ENCODE measurements at regions not wholly inside any gene's neighbourhood (a gene's known extent, or its start where the extent isn't known, plus 50 kb on each side); places are given as distances from the start of the nearest gene placed in this dataset.
"Not testable (repeated sequence)": the region's sequence is repeated elsewhere in the genome, so short reads cannot be mapped to it uniquely, and the experiment has no call there.

DNA sequence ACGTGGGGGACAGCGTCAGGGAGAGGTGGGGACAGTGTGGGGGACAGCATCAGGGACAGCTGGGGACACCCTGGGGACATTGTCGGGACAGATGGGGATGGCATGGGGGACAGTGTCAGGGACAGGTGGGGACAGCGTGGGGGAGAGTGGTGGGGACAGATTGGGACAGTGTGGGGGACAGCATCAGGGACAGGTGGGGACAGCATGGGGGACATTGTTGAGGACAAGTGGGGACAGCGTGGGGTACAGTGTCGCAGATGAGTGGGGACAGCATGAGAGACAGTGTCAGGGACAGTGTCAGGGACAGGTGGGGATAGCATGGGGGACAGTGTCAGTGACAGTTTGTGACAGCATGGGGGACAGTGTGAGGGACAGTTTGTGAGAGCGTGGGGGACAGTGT lies 240.9 kb downstream of the TMEM121 start:
- no peaks in the 10 kb centered on the region for H3K27me3 ChIP-seq (replicated peaks; ENCODE audit: control insufficient read depth, insufficient read depth, low read length, poor library complexity, severe bottlenecking)
- H3K9me3 ChIP-seq (ENCODE audit: control insufficient read depth, low read length) = no peaks in the 10 kb centered on the region
- DNase-seq = no peak
- H3K27ac ChIP-seq (ENCODE audit: insufficient read depth, low read length, poor library complexity, severe bottlenecking) = no peak overlapping the region
- no peak overlapping the region for H3K4me3 ChIP-seq (ENCODE audit: insufficient read depth, low read depth, low read length, poor library complexity, severe bottlenecking)
- no peaks in the 10 kb centered on the region for H3K36me3 ChIP-seq (ENCODE audit: control insufficient read depth, insufficient read depth, low read length)
- no peaks in the 10 kb centered on the region for H3K4me1 ChIP-seq (ENCODE audit: control insufficient read depth, insufficient read depth, low read length, poor library complexity, severe bottlenecking)

DNA sequence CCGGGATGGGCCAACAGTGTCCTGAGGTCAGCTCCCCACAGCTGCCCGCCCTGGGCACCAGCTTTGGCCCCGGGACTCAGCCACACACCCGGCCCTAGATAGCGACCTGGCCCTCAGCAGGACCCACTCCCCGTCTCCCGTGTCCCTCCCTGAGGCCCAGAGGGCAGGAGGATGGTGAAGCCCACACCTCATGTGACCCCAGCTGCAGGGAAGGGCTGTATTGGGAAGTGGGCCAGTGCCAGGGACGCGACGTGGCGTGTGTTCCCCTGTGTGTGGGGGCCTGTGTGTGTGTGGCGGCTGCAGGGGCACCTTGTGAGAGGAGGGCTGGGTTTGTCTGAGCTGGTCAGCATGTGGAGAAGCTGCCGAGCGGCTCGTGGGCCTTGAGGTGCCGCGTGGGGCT lies 241.7 kb downstream of the TMEM121 start:
- DNase-seq; H3K4me1 ChIP-seq (ENCODE audit: control insufficient read depth, insufficient read depth, low read length, poor library complexity, severe bottlenecking): not testable (repeated sequence)

DNA sequence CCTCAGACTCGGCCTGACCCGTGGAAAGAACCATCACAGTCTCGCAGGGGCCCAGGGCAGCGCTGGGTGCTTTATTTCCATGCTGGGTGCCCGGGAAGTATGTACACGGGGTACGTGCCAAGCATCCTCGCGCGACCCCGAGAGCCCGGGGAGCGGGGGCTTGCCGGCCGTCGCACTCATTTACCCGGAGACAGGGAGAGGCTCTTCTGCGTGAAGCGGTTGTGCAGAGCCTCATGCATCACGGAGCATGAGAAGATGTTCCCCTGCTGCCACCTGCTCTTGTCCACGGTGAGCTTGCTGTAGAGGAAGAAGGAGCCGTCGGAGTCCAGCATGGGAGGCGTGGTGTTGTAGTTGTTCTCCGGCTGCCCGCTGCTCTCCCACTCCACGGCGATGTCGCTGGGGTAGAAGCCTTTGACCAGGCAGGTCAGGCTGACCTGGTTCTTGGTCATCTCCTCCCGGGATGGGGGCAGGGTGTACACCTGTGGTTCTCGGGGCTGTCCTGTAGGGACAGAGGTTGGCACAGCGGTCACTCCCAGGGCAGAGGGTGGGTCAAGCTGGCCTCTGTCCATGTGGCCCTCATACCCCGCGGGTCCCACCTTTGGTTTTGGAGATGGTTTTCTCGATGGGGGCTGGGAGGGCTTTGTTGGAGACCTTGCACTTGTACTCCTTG lies 242.8 kb downstream of the TMEM121 start:
- H3K27me3 ChIP-seq (replicated peaks; ENCODE audit: control insufficient read depth, insufficient read depth, low read length, poor library complexity, severe bottlenecking); H3K9me3 ChIP-seq (ENCODE audit: control insufficient read depth, low read length); H3K4me1 ChIP-seq (ENCODE audit: control insufficient read depth, insufficient read depth, low read length, poor library complexity, severe bottlenecking); H3K27ac ChIP-seq (ENCODE audit: insufficient read depth, low read length, poor library complexity, severe bottlenecking); H3K4me3 ChIP-seq (ENCODE audit: insufficient read depth, low read depth, low read length, poor library complexity, severe bottlenecking); H3K36me3 ChIP-seq (ENCODE audit: control insufficient read depth, insufficient read depth, low read length); DNase-seq: not testable (repeated sequence)

More for the DNA sequence above, 241.7 kb downstream of the TMEM121 start:
- not testable (repeated sequence) for H3K27ac ChIP-seq (ENCODE audit: insufficient read depth, low read length, poor library complexity, severe bottlenecking); H3K4me3 ChIP-seq (ENCODE audit: insufficient read depth, low read depth, low read length, poor library complexity, severe bottlenecking); H3K36me3 ChIP-seq (ENCODE audit: control insufficient read depth, insufficient read depth, low read length); H3K9me3 ChIP-seq (ENCODE audit: control insufficient read depth, low read length); H3K27me3 ChIP-seq (replicated peaks; ENCODE audit: control insufficient read depth, insufficient read depth, low read length, poor library complexity, severe bottlenecking)

DNA sequence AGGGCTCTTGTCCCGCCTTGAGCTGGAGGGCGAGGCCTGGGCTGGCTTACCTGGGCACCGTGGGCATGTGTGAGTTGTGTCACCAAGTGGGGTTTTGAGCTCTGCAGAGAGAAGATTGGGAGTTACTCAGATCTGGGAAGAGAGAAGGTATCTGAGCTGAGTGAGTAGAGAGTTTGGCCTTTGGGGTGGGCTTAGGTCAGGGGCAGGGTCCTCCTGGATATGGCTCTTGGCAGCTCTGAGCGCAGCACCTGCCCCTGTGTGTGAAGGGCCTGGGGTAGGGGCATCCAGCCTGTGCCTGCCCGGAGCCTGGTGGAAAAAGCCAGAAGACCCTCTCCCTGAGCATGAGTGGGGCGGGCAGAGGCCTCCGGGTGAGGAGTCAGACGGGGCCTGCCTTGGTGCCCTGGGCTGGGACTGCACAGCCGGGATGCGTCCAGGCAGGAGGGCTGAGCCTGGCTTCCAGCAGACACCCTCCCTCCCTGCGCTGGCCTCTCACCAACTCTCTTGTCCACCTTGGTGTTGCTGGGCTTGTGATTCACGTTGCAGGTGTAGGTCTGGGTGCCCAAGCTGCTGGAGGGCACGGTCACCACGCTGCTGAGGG lies 244.3 kb downstream of the TMEM121 start:
- not testable (repeated sequence) for H3K36me3 ChIP-seq (ENCODE audit: control insufficient read depth, insufficient read depth, low read length); H3K27ac ChIP-seq (ENCODE audit: insufficient read depth, low read length, poor library complexity, severe bottlenecking); H3K27me3 ChIP-seq (replicated peaks; ENCODE audit: control insufficient read depth, insufficient read depth, low read length, poor library complexity, severe bottlenecking); H3K9me3 ChIP-seq (ENCODE audit: control insufficient read depth, low read length); H3K4me1 ChIP-seq (ENCODE audit: control insufficient read depth, insufficient read depth, low read length, poor library complexity, severe bottlenecking); DNase-seq; H3K4me3 ChIP-seq (ENCODE audit: insufficient read depth, low read depth, low read length, poor library complexity, severe bottlenecking)

DNA sequence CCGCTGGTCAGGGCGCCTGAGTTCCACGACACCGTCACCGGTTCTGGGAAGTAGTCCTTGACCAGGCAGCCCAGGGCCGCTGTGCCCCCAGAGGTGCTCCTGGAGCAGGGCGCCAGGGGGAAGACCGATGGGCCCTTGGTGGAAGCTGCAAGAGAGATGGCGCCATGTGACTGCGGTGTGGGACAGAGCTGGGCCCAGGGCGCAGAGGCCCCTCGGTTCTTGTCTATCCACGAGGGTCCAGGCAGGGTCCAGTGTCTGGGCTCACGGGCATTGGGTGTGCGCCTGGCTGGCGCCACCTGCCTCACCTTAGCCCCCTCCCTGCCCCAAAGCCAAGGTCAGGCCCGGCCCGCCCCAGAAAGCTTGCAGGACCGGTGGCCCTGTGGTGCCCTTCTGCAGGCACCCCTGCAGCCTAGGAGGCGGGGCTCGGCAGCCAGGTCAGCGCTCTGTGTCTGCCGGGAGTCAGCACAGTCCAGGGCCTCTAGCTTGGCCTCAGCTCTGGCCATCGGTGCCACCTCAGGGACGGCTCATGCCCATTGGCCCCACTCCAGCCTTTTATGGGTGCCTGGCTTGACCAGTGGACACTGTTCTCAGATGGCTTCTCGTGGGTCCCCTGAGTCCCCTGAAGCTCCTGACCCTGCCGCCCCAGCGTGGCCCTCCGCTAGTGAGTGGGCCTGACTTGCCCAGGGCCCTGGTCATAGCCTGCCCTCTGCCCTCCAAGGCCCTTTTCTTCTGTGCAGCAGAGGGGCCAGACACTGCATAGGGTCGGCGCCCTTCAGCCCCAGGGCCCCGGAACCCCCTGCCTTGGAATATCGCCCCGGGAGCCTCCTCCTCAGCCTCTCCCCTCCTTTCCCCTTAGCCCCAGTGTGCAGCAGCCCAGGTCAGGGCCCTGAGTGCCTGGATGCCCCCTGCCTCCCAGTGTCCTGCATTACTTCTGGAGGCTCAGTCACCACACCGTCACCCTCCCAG lies 245.2 kb downstream of the TMEM121 start:
- not testable (repeated sequence) for H3K36me3 ChIP-seq (ENCODE audit: control insufficient read depth, insufficient read depth, low read length); H3K4me1 ChIP-seq (ENCODE audit: control insufficient read depth, insufficient read depth, low read length, poor library complexity, severe bottlenecking); H3K9me3 ChIP-seq (ENCODE audit: control insufficient read depth, low read length); DNase-seq; H3K4me3 ChIP-seq (ENCODE audit: insufficient read depth, low read depth, low read length, poor library complexity, severe bottlenecking); H3K27ac ChIP-seq (ENCODE audit: insufficient read depth, low read length, poor library complexity, severe bottlenecking); H3K27me3 ChIP-seq (replicated peaks; ENCODE audit: control insufficient read depth, insufficient read depth, low read length, poor library complexity, severe bottlenecking)

DNA sequence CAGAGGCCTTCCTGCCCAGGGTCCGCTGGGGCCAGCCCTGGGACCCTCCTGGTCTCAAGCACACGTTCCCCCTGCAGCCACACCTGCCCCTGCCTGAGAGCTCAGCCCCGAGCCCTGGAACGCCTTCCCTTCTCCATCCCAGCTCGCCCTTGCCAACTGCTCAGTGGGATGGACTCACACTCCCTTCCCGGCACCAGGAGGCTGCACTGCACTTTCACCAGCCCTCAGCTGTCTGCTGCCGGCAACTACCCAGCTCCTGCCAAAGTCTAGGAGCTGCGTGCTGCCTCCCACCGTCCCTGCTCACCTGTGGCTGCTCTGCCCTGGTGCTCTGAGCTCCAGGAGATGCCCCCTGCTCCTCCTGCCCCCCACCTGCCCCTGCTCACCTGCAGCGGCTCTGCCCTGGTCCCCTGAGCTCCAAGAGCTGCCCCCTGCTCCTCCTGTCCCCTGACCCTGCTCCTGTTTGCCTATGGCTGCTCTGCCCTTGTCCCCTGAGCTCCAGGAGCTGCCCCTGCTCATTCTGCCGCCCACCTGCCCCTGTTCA lies 246.4 kb downstream of the TMEM121 start:
- H3K4me3 ChIP-seq (ENCODE audit: insufficient read depth, low read depth, low read length, poor library complexity, severe bottlenecking); H3K9me3 ChIP-seq (ENCODE audit: control insufficient read depth, low read length); H3K36me3 ChIP-seq (ENCODE audit: control insufficient read depth, insufficient read depth, low read length); H3K27me3 ChIP-seq (replicated peaks; ENCODE audit: control insufficient read depth, insufficient read depth, low read length, poor library complexity, severe bottlenecking); H3K4me1 ChIP-seq (ENCODE audit: control insufficient read depth, insufficient read depth, low read length, poor library complexity, severe bottlenecking); H3K27ac ChIP-seq (ENCODE audit: insufficient read depth, low read length, poor library complexity, severe bottlenecking); DNase-seq: not testable (repeated sequence)

DNA sequence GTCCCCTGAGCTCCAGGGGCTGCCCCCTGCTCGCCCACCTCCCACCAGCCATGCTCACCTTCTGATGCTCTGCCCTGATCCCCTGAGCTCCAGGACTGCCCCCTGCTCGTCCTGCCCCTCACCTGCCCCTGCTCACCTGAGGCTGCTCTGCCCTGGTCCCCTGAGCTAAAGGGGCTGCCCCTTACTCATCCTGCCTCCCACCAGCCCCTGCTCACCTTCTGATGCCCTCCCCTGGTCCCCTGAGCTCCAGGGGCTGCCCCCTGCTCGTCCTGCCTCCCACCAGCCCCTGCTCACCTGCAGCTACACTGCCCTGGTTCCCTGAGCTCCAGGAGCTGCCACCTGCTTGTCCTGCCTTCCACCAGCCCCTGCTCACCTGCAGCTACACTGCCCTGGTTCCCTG lies 247.2 kb downstream of the TMEM121 start:
- Histone ChIP-seq H3K27me3 (replicated peaks; ENCODE audit: control insufficient read depth, insufficient read depth, low read length, poor library complexity, severe bottlenecking) (no peaks in the 10 kb centered on the region), H3K36me3 (ENCODE audit: control insufficient read depth, insufficient read depth, low read length) (no peaks in the 10 kb centered on the region), H3K9me3 (ENCODE audit: control insufficient read depth, low read length) (no peaks in the 10 kb centered on the region), H3K4me1 (ENCODE audit: control insufficient read depth, insufficient read depth, low read length, poor library complexity, severe bottlenecking) (no peaks in the 10 kb centered on the region), H3K4me3 (ENCODE audit: insufficient read depth, low read depth, low read length, poor library complexity, severe bottlenecking) (no peak overlapping the region), H3K27ac (ENCODE audit: insufficient read depth, low read length, poor library complexity, severe bottlenecking) (no peak overlapping the region)
- DNase-seq = no peak

DNA sequence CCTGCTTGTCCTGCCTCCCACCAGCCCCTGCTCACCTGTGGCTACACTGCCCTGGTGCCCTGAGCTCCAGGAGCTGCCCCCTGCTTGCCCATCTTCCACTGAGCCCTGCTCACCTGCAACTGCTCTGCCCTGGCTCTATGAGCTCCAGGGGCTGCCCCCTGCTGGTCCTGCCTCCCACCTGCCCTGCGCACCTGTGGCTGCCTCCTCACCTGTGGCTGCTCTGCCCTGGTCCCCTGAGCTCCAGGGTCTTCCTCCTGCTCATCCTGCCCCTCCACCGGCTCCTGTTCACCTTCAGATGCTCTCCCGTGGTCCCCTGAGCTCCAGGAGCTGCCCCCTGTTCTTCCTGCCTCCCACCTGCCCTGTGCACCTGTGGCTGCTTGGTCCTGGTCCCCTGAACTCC lies 247.6 kb downstream of the TMEM121 start:
- Histone ChIP-seq H3K27me3 (replicated peaks; ENCODE audit: control insufficient read depth, insufficient read depth, low read length, poor library complexity, severe bottlenecking) (no peaks in the 10 kb centered on the region), H3K4me1 (ENCODE audit: control insufficient read depth, insufficient read depth, low read length, poor library complexity, severe bottlenecking) (no peaks in the 10 kb centered on the region), H3K4me3 (ENCODE audit: insufficient read depth, low read depth, low read length, poor library complexity, severe bottlenecking) (no peak overlapping the region), H3K9me3 (ENCODE audit: control insufficient read depth, low read length) (peaks cover 3% of the 10 kb centered on the region), H3K27ac (ENCODE audit: insufficient read depth, low read length, poor library complexity, severe bottlenecking) (no peak overlapping the region), H3K36me3 (ENCODE audit: control insufficient read depth, insufficient read depth, low read length) (no peaks in the 10 kb centered on the region)
- DNase-seq = no peak

DNA sequence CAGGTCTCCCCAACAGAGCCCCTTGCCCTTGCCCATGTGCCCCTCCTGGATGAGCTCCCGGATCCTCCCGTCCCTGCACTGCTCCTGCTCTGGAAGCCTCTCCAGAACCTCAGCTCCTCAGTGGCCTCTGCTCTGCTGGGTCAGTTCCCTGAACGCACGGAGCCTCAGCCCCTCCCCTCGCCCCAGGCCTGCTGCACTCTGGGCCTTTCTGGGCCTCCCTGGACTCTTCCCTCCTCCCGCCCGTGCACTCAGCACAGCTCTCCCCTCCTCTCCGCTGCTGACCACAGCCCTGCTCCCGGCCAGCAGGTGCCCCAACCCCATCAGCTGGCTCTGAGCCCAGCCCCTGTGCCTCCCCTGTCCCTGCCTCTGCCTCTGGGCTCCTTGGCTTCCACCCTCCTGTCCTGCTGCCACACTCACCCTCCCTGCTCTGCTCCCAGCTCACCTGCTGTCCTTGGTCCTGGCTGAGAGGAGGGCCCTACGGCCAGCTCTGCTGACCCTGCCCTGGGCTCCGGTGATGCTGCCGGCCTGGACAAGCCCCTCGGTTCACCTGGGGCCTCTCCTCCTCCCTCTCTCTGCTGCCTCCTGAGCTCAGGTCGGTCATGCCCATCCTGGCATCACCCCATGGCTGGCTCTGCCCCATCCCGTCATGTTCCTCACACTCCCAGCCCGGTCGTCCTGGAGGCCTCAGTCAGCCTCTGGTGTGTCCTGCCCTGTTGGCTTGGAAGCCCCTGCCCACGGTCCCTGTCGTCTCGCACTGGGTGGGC lies 248.4 kb downstream of the TMEM121 start:
- H3K27me3 ChIP-seq (replicated peaks; ENCODE audit: control insufficient read depth, insufficient read depth, low read length, poor library complexity, severe bottlenecking); H3K4me1 ChIP-seq (ENCODE audit: control insufficient read depth, insufficient read depth, low read length, poor library complexity, severe bottlenecking); H3K4me3 ChIP-seq (ENCODE audit: insufficient read depth, low read depth, low read length, poor library complexity, severe bottlenecking); H3K36me3 ChIP-seq (ENCODE audit: control insufficient read depth, insufficient read depth, low read length); DNase-seq; H3K27ac ChIP-seq (ENCODE audit: insufficient read depth, low read length, poor library complexity, severe bottlenecking): not testable (repeated sequence)
- H3K9me3 ChIP-seq (ENCODE audit: control insufficient read depth, low read length) = peaks cover 10% of the 10 kb centered on the region

All from effector memory CD4-positive, alpha-beta T cell (primary cell).